GM19035 (cell line): ENCODE measurements at regions not wholly inside any gene's neighbourhood (a gene's known extent, or its start where the extent isn't known, plus 50 kb on each side); places are given as distances from the start of the nearest gene placed in this dataset.
"Not testable (repeated sequence)": the region's sequence is repeated elsewhere in the genome, so short reads cannot be mapped to it uniquely, and the experiment has no call there.

Source experiments
- ATAC-seq: cut with Tn5 transposase; IDR thresholded peaks from one replicate; pipeline ENCODE4 v1.9.1; 2021; ENCODE audit not compliant: unreplicated experiment

GRCh38 chr12:126397071-126397581 is 1331.9 kb downstream of the AACS start:
- ATAC-seq, result no peak

GRCh38 chr12:126397660-126398059 is 1332.4 kb downstream of the AACS start:
- ATAC-seq, result no peak

GRCh38 chr12:126400831-126401230 is 1335.6 kb downstream of the AACS start:
- no peak for ATAC-seq

GRCh38 chr12:126404293-126404881 is 1339.2 kb downstream of the AACS start:
- no peak for ATAC-seq

- no peak for ATAC-seq
Observed at GRCh38 chr12:126418400-126418799, 1353.2 kb downstream of the AACS start.

GRCh38 chr12:126419131-126419530 is 1353.9 kb downstream of the AACS start:
- ATAC-seq, result no peak

- ATAC-seq, result no peak
Observed at GRCh38 chr12:126424696-126425095, 1359.5 kb downstream of the AACS start.

- no peak for ATAC-seq
Observed at GRCh38 chr12:126425264-126425663, 1360.0 kb downstream of the AACS start.

- ATAC-seq, result no peak
Observed at GRCh38 chr12:126428769-126429168, 1363.5 kb downstream of the AACS start.

GRCh38 chr12:126430921-126431320 is 1365.7 kb downstream of the AACS start:
- no peak for ATAC-seq

- ATAC-seq, result no peak
Observed at GRCh38 chr12:126431767-126432166, 1366.5 kb downstream of the AACS start.

- no peak for ATAC-seq
Observed at GRCh38 chr12:126432780-126433179, 1367.5 kb downstream of the AACS start.

GRCh38 chr12:126434412-126434985 is 1369.3 kb downstream of the AACS start:
- ATAC-seq, result no peak

- no peak for ATAC-seq
Observed at GRCh38 chr12:126436041-126436440, 1370.8 kb downstream of the AACS start.

GRCh38 chr12:126437934-126438333 is 1372.7 kb downstream of the AACS start:
- no peak for ATAC-seq

- no peak for ATAC-seq
Observed at GRCh38 chr12:126443977-126444376, 1378.7 kb downstream of the AACS start.

- no peak for ATAC-seq
Observed at GRCh38 chr12:126447346-126447745, 1382.1 kb downstream of the AACS start.

- ATAC-seq, result no peak
Observed at GRCh38 chr12:126451809-126452208, 1386.6 kb downstream of the AACS start.

- not testable (repeated sequence) for ATAC-seq
Observed at GRCh38 chr12:126452686-126453085, 1387.5 kb downstream of the AACS start.

GRCh38 chr12:126454581-126454980 is 1389.3 kb downstream of the AACS start:
- no peak for ATAC-seq

GRCh38 chr12:126457776-126458175 is 1392.5 kb downstream of the AACS start:
- ATAC-seq, result no peak

- no peak for ATAC-seq
Observed at GRCh38 chr12:126464153-126464552, 1398.9 kb downstream of the AACS start.

GRCh38 chr12:126469211-126469610 is 1404.0 kb downstream of the AACS start:
- no peak for ATAC-seq
